ENCODE measurements at regions not wholly inside any gene's neighbourhood (a gene's known extent, or its start where the extent isn't known, plus 50 kb on each side); places are given as distances from the start of the nearest gene placed in this dataset.
"Not testable (repeated sequence)": the region's sequence is repeated elsewhere in the genome, so short reads cannot be mapped to it uniquely, and the experiment has no call there.

- WGBS = 61% methylated on average over 4 of the region's 4 CpGs
- DNase-seq (ENCODE audit: extremely low spot score); H3K27ac ChIP-seq (replicated peaks in 1 of 4); H3K4me3 ChIP-seq; H3K9me3 ChIP-seq; H3K4me1 ChIP-seq; intact Hi-C loops (cut with DNase I); H3K27me3 ChIP-seq; H3K36me3 ChIP-seq: not testable (repeated sequence)
These were observed 283.4 kb downstream of the POTED start for GRCh38 chr21:13893025-13893424.

- DNase-seq (ENCODE audit: extremely low spot score) = not testable (repeated sequence)
These were observed 282.7 kb downstream of the POTED start for GRCh38 chr21:13892146-13892751.

GRCh38 chr21:13889176-13889575, 279.6 kb downstream of the POTED start:
- H3K9me3 ChIP-seq; H3K27me3 ChIP-seq; intact Hi-C loops (cut with DNase I); H3K27ac ChIP-seq (replicated peaks in 1 of 4); DNase-seq (ENCODE audit: extremely low spot score); H3K4me3 ChIP-seq; H3K4me1 ChIP-seq; H3K36me3 ChIP-seq: not testable (repeated sequence)
- WGBS = 88% methylated on average over 6 of the region's 7 CpGs

More at GRCh38 chr21:13892146-13892751, 282.7 kb downstream of the POTED start:
- H3K9me3 ChIP-seq; H3K4me3 ChIP-seq; H3K36me3 ChIP-seq; intact Hi-C loops (cut with DNase I); H3K4me1 ChIP-seq; H3K27me3 ChIP-seq; H3K27ac ChIP-seq (replicated peaks in 1 of 4): not testable (repeated sequence)
- 71% methylated on average over 4 of the region's 4 CpGs for WGBS

GRCh38 chr21:13883641-13884395, 274.2 kb downstream of the POTED start:
- DNase-seq (ENCODE audit: extremely low spot score); H3K27me3 ChIP-seq; H3K36me3 ChIP-seq; H3K4me1 ChIP-seq; intact Hi-C loops (cut with DNase I); H3K4me3 ChIP-seq; H3K27ac ChIP-seq (replicated peaks in 1 of 4); H3K9me3 ChIP-seq: not testable (repeated sequence)
- WGBS = 87% methylated on average over 2 of the region's 2 CpGs

GRCh38 chr21:13877503-13877902, 267.9 kb downstream of the POTED start:
- H3K4me3 ChIP-seq; H3K27me3 ChIP-seq; H3K9me3 ChIP-seq; DNase-seq (ENCODE audit: extremely low spot score); H3K27ac ChIP-seq (replicated peaks in 1 of 4); H3K36me3 ChIP-seq; intact Hi-C loops (cut with DNase I); H3K4me1 ChIP-seq: not testable (repeated sequence)
- WGBS = 80% methylated on average over 4 of the region's 4 CpGs

- H3K36me3 ChIP-seq; H3K4me3 ChIP-seq; H3K4me1 ChIP-seq; H3K27me3 ChIP-seq; DNase-seq (ENCODE audit: extremely low spot score); intact Hi-C loops (cut with DNase I); H3K27ac ChIP-seq (replicated peaks in 1 of 4); H3K9me3 ChIP-seq: not testable (repeated sequence)
These were observed 267.4 kb downstream of the POTED start for GRCh38 chr21:13876999-13877398.

GRCh38 chr21:13874001-13874400, 264.4 kb downstream of the POTED start:
- H3K4me3 ChIP-seq; H3K4me1 ChIP-seq; H3K9me3 ChIP-seq; intact Hi-C loops (cut with DNase I); H3K36me3 ChIP-seq; H3K27ac ChIP-seq (replicated peaks in 1 of 4); DNase-seq (ENCODE audit: extremely low spot score); H3K27me3 ChIP-seq: not testable (repeated sequence)
- WGBS = 80% methylated on average over 2 of the region's 3 CpGs

GRCh38 chr21:13854638-13855037, 245.1 kb downstream of the POTED start:
- no peak for DNase-seq (ENCODE audit: extremely low spot score)
- Histone ChIP-seq H3K27me3 (no peaks in the 10 kb centered on the region), H3K9me3 (no peaks in the 10 kb centered on the region), H3K27ac (replicated peaks in 1 of 4) (no peak overlapping the region), H3K36me3 (no peaks in the 10 kb centered on the region), H3K4me3 (no peak overlapping the region), H3K4me1 (no peaks in the 10 kb centered on the region)
- TF ChIP-seq CTCF (IDR thresholded peaks at IDR 0.05) (no peak), POLR2AphosphoS5 (IDR thresholded peaks at IDR 0.05) (no peak), EP300 (IDR thresholded peaks at IDR 0.05) (no peak), POLR2A (IDR thresholded peaks at IDR 0.05; ENCODE audit: low read depth) (no peak)
- WGBS = 70% methylated on average over 7 of the region's 7 CpGs
- intact Hi-C loops (cut with DNase I) = no loop called here

- H3K27me3 ChIP-seq; DNase-seq (ENCODE audit: extremely low spot score); H3K4me3 ChIP-seq; H3K27ac ChIP-seq (replicated peaks in 1 of 4); H3K4me1 ChIP-seq; intact Hi-C loops (cut with DNase I); H3K9me3 ChIP-seq; H3K36me3 ChIP-seq: not testable (repeated sequence)
- 81% methylated on average over 6 of the region's 7 CpGs for WGBS
These were observed 241.2 kb downstream of the POTED start for GRCh38 chr21:13850808-13851207.

GRCh38 chr21:13849489-13849888, 239.9 kb downstream of the POTED start:
- H3K9me3 ChIP-seq; H3K36me3 ChIP-seq; H3K4me3 ChIP-seq; H3K27me3 ChIP-seq; intact Hi-C loops (cut with DNase I); H3K27ac ChIP-seq (replicated peaks in 1 of 4); H3K4me1 ChIP-seq: not testable (repeated sequence)
- 80% methylated on average over 3 of the region's 3 CpGs for WGBS
- peak; percentile 50 for DNase-seq (ENCODE audit: extremely low spot score)

GRCh38 chr21:13846718-13847117, 237.1 kb downstream of the POTED start:
- H3K27me3 ChIP-seq; intact Hi-C loops (cut with DNase I): not testable (repeated sequence)
- WGBS = 45% methylated on average over 5 of the region's 6 CpGs

GRCh38 chr21:13844574-13844973, 235.0 kb downstream of the POTED start:
- DNase-seq (ENCODE audit: extremely low spot score); intact Hi-C loops (cut with DNase I); H3K27ac ChIP-seq (replicated peaks in 1 of 4); H3K4me3 ChIP-seq; H3K36me3 ChIP-seq; H3K27me3 ChIP-seq; H3K9me3 ChIP-seq; H3K4me1 ChIP-seq: not testable (repeated sequence)
- 70% methylated on average over 5 of the region's 6 CpGs for whole genome bisulfite sequencing

More at GRCh38 chr21:13846718-13847117, 237.1 kb downstream of the POTED start:
- not testable (repeated sequence) for H3K9me3 ChIP-seq; H3K4me1 ChIP-seq; H3K36me3 ChIP-seq; H3K27ac ChIP-seq (replicated peaks in 1 of 4); H3K4me3 ChIP-seq
- peak; percentile 26 for DNase-seq (ENCODE audit: extremely low spot score)

Data from esophagus muscularis mucosa (tissue), 4 donors.